ENCODE measurements at regions not wholly inside any gene's neighbourhood (a gene's known extent, or its start where the extent isn't known, plus 50 kb on each side); places are given as distances from the start of the nearest gene placed in this dataset.
A peak's percentile ranks its signal among the peaks of the same experiment; 100 is the strongest.

- Histone ChIP-seq H3K27ac (ENCODE audit: low read depth, low read length) (no peak overlapping the region), H3K4me1 (ENCODE audit: insufficient read depth, low read length) (no peaks in the 10 kb centered on the region), H3K27me3 (ENCODE audit: insufficient read depth, low read length) (no peaks in the 10 kb centered on the region), H3K9me3 (ENCODE audit: control insufficient read depth in 1 of 2, low read length in 2 of 2) (no peaks in the 10 kb centered on the region), H3K4me3 (ENCODE audit: low read length in 2 of 2) (no peak overlapping the region), H3K36me3 (ENCODE audit: insufficient read depth, low read length) (no peaks in the 10 kb centered on the region)
- ChIA-PET CTCF (ENCODE audit: partially characterized antibody) (no interaction called here), POLR2A (ENCODE audit: partially characterized antibody) (no interaction called here)
- Mint-ChIP-seq H3K27ac (peak overlapping the region in 1 of 7 donors; percentile 2), H3K36me3 (no peaks in the 10 kb centered on the region), H3K4me3 (no peak overlapping the region), H3K9me3 (peaks cover 3 to 25% (median 14%) of the 10 kb centered on the region in 8 donors), H3K27me3 (peaks cover 0 to 3% of the 10 kb centered on the region in 2 donors), H3K4me1 (no peaks in the 10 kb centered on the region)
- no peak for DNase-seq
- intact Hi-C loops (cut with micrococcal nuclease): no loop called here
These were observed 716.9 kb downstream of the TYW1 start for GRCh38 chr7:67713451-67714056.

GRCh38 chr7:67716729-67717128 lies 720.1 kb downstream of the TYW1 start:
- POLR2A ChIA-PET (ENCODE audit: partially characterized antibody): no interaction called here
- no peaks in the 10 kb centered on the region for H3K9me3 ChIP-seq (ENCODE audit: control insufficient read depth in 1 of 2, low read length in 2 of 2)
- Mint-ChIP-seq H3K27me3 (no peaks in the 10 kb centered on the region), H3K4me3 (no peak overlapping the region), H3K9me3 (peaks cover 0 to 10% (median 4%) of the 10 kb centered on the region in 8 donors), H3K27ac (no peak overlapping the region), H3K36me3 (no peaks in the 10 kb centered on the region), H3K4me1 (no peaks in the 10 kb centered on the region)
- CTCF ChIA-PET (ENCODE audit: partially characterized antibody): no interaction called here
- no peaks in the 10 kb centered on the region for H3K27me3 ChIP-seq (ENCODE audit: insufficient read depth, low read length)
- intact Hi-C loops (cut with micrococcal nuclease): no loop called here
- H3K4me1 ChIP-seq (ENCODE audit: insufficient read depth, low read length): no peaks in the 10 kb centered on the region
- H3K27ac ChIP-seq (ENCODE audit: low read depth, low read length): no peak overlapping the region
- no peak overlapping the region for H3K4me3 ChIP-seq (ENCODE audit: low read length in 2 of 2)
- no peaks in the 10 kb centered on the region for H3K36me3 ChIP-seq (ENCODE audit: insufficient read depth, low read length)
- no peak for DNase-seq

- Mint-ChIP-seq H3K27me3 (no peaks in the 10 kb centered on the region), H3K36me3 (no peaks in the 10 kb centered on the region), H3K9me3 (peaks cover 0 to 22% (median 7%) of the 10 kb centered on the region in 8 donors), H3K4me3 (peak overlapping the region in 1 of 8 donors; percentile 7), H3K4me1 (no peaks in the 10 kb centered on the region), H3K27ac (no peak overlapping the region)
- Histone ChIP-seq H3K4me3 (ENCODE audit: low read length in 2 of 2) (no peak overlapping the region), H3K4me1 (ENCODE audit: insufficient read depth, low read length) (no peaks in the 10 kb centered on the region), H3K9me3 (ENCODE audit: control insufficient read depth in 1 of 2, low read length in 2 of 2) (no peaks in the 10 kb centered on the region), H3K27ac (ENCODE audit: low read depth, low read length) (no peak overlapping the region), H3K27me3 (ENCODE audit: insufficient read depth, low read length) (no peaks in the 10 kb centered on the region), H3K36me3 (ENCODE audit: insufficient read depth, low read length) (no peaks in the 10 kb centered on the region)
- no peak for DNase-seq
- ChIA-PET CTCF (ENCODE audit: partially characterized antibody) (no interaction called here), POLR2A (ENCODE audit: partially characterized antibody) (no interaction called here)
- intact Hi-C loops (cut with micrococcal nuclease): no loop called here
These were observed 727.0 kb downstream of the TYW1 start for GRCh38 chr7:67723591-67723990.

- Mint-ChIP-seq H3K9me3 (peaks cover 0 to 22% (median 7%) of the 10 kb centered on the region in 8 donors), H3K4me3 (no peak overlapping the region), H3K27me3 (no peaks in the 10 kb centered on the region), H3K36me3 (no peaks in the 10 kb centered on the region), H3K27ac (no peak overlapping the region), H3K4me1 (no peaks in the 10 kb centered on the region)
- ChIA-PET POLR2A (ENCODE audit: partially characterized antibody) (no interaction called here), CTCF (ENCODE audit: partially characterized antibody) (no interaction called here)
- no peaks in the 10 kb centered on the region for H3K36me3 ChIP-seq (ENCODE audit: insufficient read depth, low read length)
- H3K27ac ChIP-seq (ENCODE audit: low read depth, low read length): no peak overlapping the region
- H3K27me3 ChIP-seq (ENCODE audit: insufficient read depth, low read length): no peaks in the 10 kb centered on the region
- H3K4me3 ChIP-seq (ENCODE audit: low read length in 2 of 2): no peak overlapping the region
- intact Hi-C loops (cut with micrococcal nuclease): no loop called here
- H3K9me3 ChIP-seq (ENCODE audit: control insufficient read depth in 1 of 2, low read length in 2 of 2): no peaks in the 10 kb centered on the region
- no peaks in the 10 kb centered on the region for H3K4me1 ChIP-seq (ENCODE audit: insufficient read depth, low read length)
- no peak for DNase-seq
These were observed 727.8 kb downstream of the TYW1 start for GRCh38 chr7:67724435-67724834.

- no peak overlapping the region for H3K4me3 Mint-ChIP-seq
- CTCF ChIA-PET (ENCODE audit: partially characterized antibody): no interaction called here
- no peak overlapping the region for H3K4me3 ChIP-seq (ENCODE audit: low read length in 2 of 2)
- intact Hi-C loops (cut with micrococcal nuclease): no loop called here
- H3K9me3 ChIP-seq (ENCODE audit: control insufficient read depth in 1 of 2, low read length in 2 of 2): no peaks in the 10 kb centered on the region
- no peak overlapping the region for H3K27ac Mint-ChIP-seq
- H3K27me3 Mint-ChIP-seq: no peaks in the 10 kb centered on the region
- peaks cover 0 to 26% (median 8%) of the 10 kb centered on the region in 8 donors for H3K9me3 Mint-ChIP-seq
- no peak overlapping the region for H3K27ac ChIP-seq (ENCODE audit: low read depth, low read length)
- H3K36me3 ChIP-seq (ENCODE audit: insufficient read depth, low read length): no peaks in the 10 kb centered on the region
- no peaks in the 10 kb centered on the region for H3K27me3 ChIP-seq (ENCODE audit: insufficient read depth, low read length)
- H3K36me3 Mint-ChIP-seq: no peaks in the 10 kb centered on the region
- DNase-seq: no peak
- H3K4me1 Mint-ChIP-seq: no peaks in the 10 kb centered on the region
- no peaks in the 10 kb centered on the region for H3K4me1 ChIP-seq (ENCODE audit: insufficient read depth, low read length)
- POLR2A ChIA-PET (ENCODE audit: partially characterized antibody): no interaction called here
These were observed 728.3 kb downstream of the TYW1 start for GRCh38 chr7:67724955-67725354.

- Mint-ChIP-seq H3K9me3 (peaks cover 0 to 27% (median 9%) of the 10 kb centered on the region in 8 donors), H3K4me1 (no peaks in the 10 kb centered on the region), H3K4me3 (no peak overlapping the region), H3K27me3 (no peaks in the 10 kb centered on the region), H3K27ac (no peak overlapping the region), H3K36me3 (no peaks in the 10 kb centered on the region)
- Histone ChIP-seq H3K27me3 (ENCODE audit: insufficient read depth, low read length) (no peaks in the 10 kb centered on the region), H3K9me3 (ENCODE audit: control insufficient read depth in 1 of 2, low read length in 2 of 2) (no peaks in the 10 kb centered on the region), H3K4me1 (ENCODE audit: insufficient read depth, low read length) (no peaks in the 10 kb centered on the region), H3K27ac (ENCODE audit: low read depth, low read length) (no peak overlapping the region), H3K36me3 (ENCODE audit: insufficient read depth, low read length) (no peaks in the 10 kb centered on the region), H3K4me3 (ENCODE audit: low read length in 2 of 2) (no peak overlapping the region)
- ChIA-PET POLR2A (ENCODE audit: partially characterized antibody) (no interaction called here), CTCF (ENCODE audit: partially characterized antibody) (no interaction called here)
- no peak for DNase-seq
- intact Hi-C loops (cut with micrococcal nuclease): no loop called here
These were observed 728.8 kb downstream of the TYW1 start for GRCh38 chr7:67725423-67725822.

GRCh38 chr7:67729771-67730170 lies 733.1 kb downstream of the TYW1 start:
- POLR2A ChIA-PET (ENCODE audit: partially characterized antibody): no interaction called here
- no peaks in the 10 kb centered on the region for H3K4me1 Mint-ChIP-seq

GRCh38 chr7:67731704-67732103 lies 735.1 kb downstream of the TYW1 start:
- no peak for DNase-seq
- ChIA-PET CTCF (ENCODE audit: partially characterized antibody) (no interaction called here), POLR2A (ENCODE audit: partially characterized antibody) (no interaction called here)
- no peaks in the 10 kb centered on the region for H3K4me1 ChIP-seq (ENCODE audit: insufficient read depth, low read length)
- no peak overlapping the region for H3K27ac ChIP-seq (ENCODE audit: low read depth, low read length)
- H3K9me3 ChIP-seq (ENCODE audit: control insufficient read depth in 1 of 2, low read length in 2 of 2): no peaks in the 10 kb centered on the region
- no peak overlapping the region for H3K4me3 ChIP-seq (ENCODE audit: low read length in 2 of 2)
- Mint-ChIP-seq H3K4me3 (no peak overlapping the region), H3K27ac (no peak overlapping the region), H3K27me3 (no peaks in the 10 kb centered on the region), H3K36me3 (no peaks in the 10 kb centered on the region), H3K9me3 (peaks cover 0 to 23% (median 6%) of the 10 kb centered on the region in 8 donors), H3K4me1 (no peaks in the 10 kb centered on the region)
- H3K36me3 ChIP-seq (ENCODE audit: insufficient read depth, low read length): no peaks in the 10 kb centered on the region
- H3K27me3 ChIP-seq (ENCODE audit: insufficient read depth, low read length): no peaks in the 10 kb centered on the region
- intact Hi-C loops (cut with micrococcal nuclease): no loop called here

More at GRCh38 chr7:67729771-67730170, 733.1 kb downstream of the TYW1 start:
- H3K9me3 ChIP-seq (ENCODE audit: control insufficient read depth in 1 of 2, low read length in 2 of 2): no peaks in the 10 kb centered on the region
- Mint-ChIP-seq H3K4me3 (no peak overlapping the region), H3K36me3 (no peaks in the 10 kb centered on the region), H3K9me3 (peaks cover 0 to 28% (median 8%) of the 10 kb centered on the region in 8 donors), H3K27me3 (no peaks in the 10 kb centered on the region), H3K27ac (no peak overlapping the region)
- CTCF ChIA-PET (ENCODE audit: partially characterized antibody): no interaction called here
- DNase-seq: no peak
- intact Hi-C loops (cut with micrococcal nuclease): no loop called here
- no peaks in the 10 kb centered on the region for H3K27me3 ChIP-seq (ENCODE audit: insufficient read depth, low read length)
- H3K4me1 ChIP-seq (ENCODE audit: insufficient read depth, low read length): no peaks in the 10 kb centered on the region
- H3K4me3 ChIP-seq (ENCODE audit: low read length in 2 of 2): no peak overlapping the region
- H3K27ac ChIP-seq (ENCODE audit: low read depth, low read length): no peak overlapping the region
- no peaks in the 10 kb centered on the region for H3K36me3 ChIP-seq (ENCODE audit: insufficient read depth, low read length)
